Fibroblast of lung (primary cell): ENCODE measurements at regions not wholly inside any gene's neighbourhood (a gene's known extent, or its start where the extent isn't known, plus 50 kb on each side); places are given as distances from the start of the nearest gene placed in this dataset.

ENCODE experiments used
- DNase-seq, 2 donors: peaks; one replicate each; pipeline versions ENCODE4 v3.0.0 to v3.0.0-alpha.2; 2010; ENCODE audit warnings: low read depth in 2 of 2
- H2AFZ ChIP-seq: 2 replicates; pipeline ENCODE4 v1.5.1; 2012; ENCODE audit warnings: low read length, control low read depth, inconsistent platforms
- H3K27ac ChIP-seq: 2 replicates; pipeline ENCODE4 v1.5.1; 2011; ENCODE audit warnings: low read length, control low read depth; ENCODE audit not compliant: insufficient read depth
- H3K27me3 ChIP-seq: 2 replicates; pipeline ENCODE4 v1.5.1; 2011; ENCODE audit warnings: mild to moderate bottlenecking, low read length; ENCODE audit not compliant: control insufficient read depth, insufficient read depth
- H3K36me3 ChIP-seq: 2 replicates; pipeline ENCODE4 v1.5.1; 2011; ENCODE audit warnings: low read length; ENCODE audit not compliant: control insufficient read depth, insufficient read depth
- H3K4me1 ChIP-seq: 2 replicates; pipeline ENCODE4 v1.5.1; 2011; ENCODE audit warnings: low read length; ENCODE audit not compliant: control insufficient read depth, insufficient read depth; ENCODE audit errors: extremely low read depth
- H3K4me2 ChIP-seq: 2 replicates; pipeline ENCODE4 v1.5.1; 2011; ENCODE audit warnings: low read length, control low read depth; ENCODE audit not compliant: insufficient read depth; ENCODE audit errors: extremely low read depth
- H3K4me3 ChIP-seq, 4 experiments: fragments of 200-600 bp in 1 of 4; sonication (generic) in 1 of 4; replicated peaks in 1 of 4; 2 replicates each; pipeline ENCODE4 v1.5.1; 2011 to 2016; ENCODE audit warnings: low read length in 4 of 4, low read depth in 3 of 4, mild to moderate bottlenecking in 3 of 4, control low read depth in 2 of 4, inconsistent platforms in 1 of 4, mixed read lengths in 1 of 4; ENCODE audit not compliant: insufficient read depth in 1 of 4; ENCODE audit errors: control extremely low read depth in 1 of 4
- H3K79me2 ChIP-seq: 2 replicates; pipeline ENCODE4 v1.5.1; 2012; ENCODE audit warnings: mild to moderate bottlenecking, low read length, inconsistent platforms; ENCODE audit not compliant: control insufficient read depth, insufficient read depth
- H3K9ac ChIP-seq: 2 replicates; pipeline ENCODE4 v1.5.1; 2011; ENCODE audit warnings: mild to moderate bottlenecking, low read length, control low read depth; ENCODE audit not compliant: insufficient read depth
- H3K9me3 ChIP-seq: 2 replicates; pipeline ENCODE4 v1.5.1; 2012; ENCODE audit warnings: low read depth, low read length; ENCODE audit not compliant: control insufficient read depth, insufficient read depth
- H4K20me1 ChIP-seq: 2 replicates; pipeline ENCODE4 v1.5.1; 2011; ENCODE audit warnings: low read length; ENCODE audit not compliant: control insufficient read depth, insufficient read depth; ENCODE audit errors: extremely low read depth
- EZH2 ChIP-seq: IDR thresholded peaks from 2 replicates; pipeline ENCODE4 v1.5.1; 2012; ENCODE audit warnings: low read length, control low read depth, mild to moderate bottlenecking; ENCODE audit errors: missing control alignments
- TF ChIP-seq, protein P1 (sequence below), 2 donors: IDR thresholded peaks in 1 of 2; conservative IDR thresholded peaks in 1 of 2; 1 replicate in 1 of 2; 2 replicates in 1 of 2; pipeline ENCODE4 v1.5.1; 2011 to 2012; ENCODE audit warnings: low read length in 2 of 2, control low read depth in 1 of 2, inconsistent platforms in 1 of 2, low read depth in 1 of 2, mild to moderate bottlenecking in 1 of 2

DNA sequence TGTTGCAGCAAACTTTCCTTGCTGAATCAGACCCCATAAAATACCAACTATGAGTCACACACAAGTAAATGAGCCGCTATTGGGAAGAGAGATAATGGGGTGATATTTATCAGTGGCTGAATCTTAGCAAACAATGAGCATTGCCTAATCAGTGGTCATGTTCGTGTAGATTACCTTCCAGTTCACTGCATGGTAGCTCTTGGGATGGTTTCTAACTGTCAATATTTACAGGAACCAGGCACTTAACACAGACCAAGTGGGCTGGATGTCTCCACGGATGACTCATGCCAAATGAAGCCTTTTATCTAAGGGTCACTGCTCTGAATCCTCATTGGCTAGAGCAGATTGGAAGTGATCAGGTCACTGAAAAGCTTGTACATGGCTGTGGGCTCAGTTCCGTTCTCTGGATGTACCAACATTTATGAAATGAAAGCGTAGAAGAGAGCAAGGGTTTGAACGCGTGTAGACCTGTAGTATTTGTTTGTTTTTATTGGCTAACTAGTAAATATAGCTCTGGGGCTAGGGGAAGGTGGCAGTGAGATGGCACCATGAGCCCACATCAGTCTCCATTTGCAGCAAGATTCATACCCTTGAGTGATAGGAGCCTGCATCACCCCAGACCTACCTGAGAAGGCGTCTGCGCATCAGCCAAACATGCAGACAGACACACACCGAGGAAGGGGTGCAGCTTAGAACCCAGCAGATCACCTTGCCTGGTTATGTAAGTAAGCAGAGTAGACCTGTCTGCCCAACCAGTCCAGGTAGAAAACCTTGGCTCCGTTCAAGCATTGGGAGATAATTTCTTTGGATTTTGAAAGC lies 153.3 kb downstream of the TOMM20 start:
- H3K4me2 ChIP-seq: peak overlapping the region; percentile 33

DNA sequence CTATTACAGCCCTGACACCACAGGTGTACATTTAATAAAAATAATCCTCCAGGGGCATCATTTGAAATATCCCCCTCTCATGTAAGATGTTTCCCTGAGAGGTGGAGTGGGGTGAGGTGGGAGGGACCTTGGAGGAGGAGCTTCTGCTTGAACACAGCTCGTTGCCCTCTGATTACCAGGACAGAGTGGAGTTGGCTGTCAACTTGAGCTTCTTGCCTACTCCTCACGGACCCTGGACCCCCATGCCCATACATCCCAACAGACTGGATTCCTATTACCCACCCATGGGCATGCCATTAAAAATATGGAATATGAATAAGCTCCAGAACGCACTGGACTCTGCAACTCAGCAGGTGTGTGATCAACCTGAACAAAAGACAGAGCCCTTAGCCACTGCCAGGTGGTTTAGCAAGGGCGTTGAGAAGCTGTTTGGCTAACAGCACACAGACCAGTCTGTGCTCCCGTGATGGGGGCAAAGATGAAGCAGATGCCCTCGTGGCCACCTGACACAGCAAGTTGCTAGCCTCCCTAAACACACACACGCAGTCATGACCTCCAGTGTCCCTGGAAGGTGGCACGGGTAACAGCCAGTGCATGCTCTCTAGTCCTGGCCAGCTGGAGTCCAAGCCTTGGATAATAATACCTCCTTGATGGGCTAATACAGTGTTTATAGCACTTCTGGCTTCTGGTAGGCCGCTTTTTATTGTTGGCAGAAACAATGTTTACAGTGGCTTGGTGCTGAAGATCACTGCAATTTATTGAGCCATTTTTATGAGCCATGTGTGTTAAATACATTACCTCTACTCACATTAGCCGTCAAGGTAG lies 155.0 kb downstream of the TOMM20 start:
- no peak overlapping the region for H2AFZ ChIP-seq
- TF ChIP-seq, protein P1, sequence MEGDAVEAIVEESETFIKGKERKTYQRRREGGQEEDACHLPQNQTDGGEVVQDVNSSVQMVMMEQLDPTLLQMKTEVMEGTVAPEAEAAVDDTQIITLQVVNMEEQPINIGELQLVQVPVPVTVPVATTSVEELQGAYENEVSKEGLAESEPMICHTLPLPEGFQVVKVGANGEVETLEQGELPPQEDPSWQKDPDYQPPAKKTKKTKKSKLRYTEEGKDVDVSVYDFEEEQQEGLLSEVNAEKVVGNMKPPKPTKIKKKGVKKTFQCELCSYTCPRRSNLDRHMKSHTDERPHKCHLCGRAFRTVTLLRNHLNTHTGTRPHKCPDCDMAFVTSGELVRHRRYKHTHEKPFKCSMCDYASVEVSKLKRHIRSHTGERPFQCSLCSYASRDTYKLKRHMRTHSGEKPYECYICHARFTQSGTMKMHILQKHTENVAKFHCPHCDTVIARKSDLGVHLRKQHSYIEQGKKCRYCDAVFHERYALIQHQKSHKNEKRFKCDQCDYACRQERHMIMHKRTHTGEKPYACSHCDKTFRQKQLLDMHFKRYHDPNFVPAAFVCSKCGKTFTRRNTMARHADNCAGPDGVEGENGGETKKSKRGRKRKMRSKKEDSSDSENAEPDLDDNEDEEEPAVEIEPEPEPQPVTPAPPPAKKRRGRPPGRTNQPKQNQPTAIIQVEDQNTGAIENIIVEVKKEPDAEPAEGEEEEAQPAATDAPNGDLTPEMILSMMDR (conservative IDR thresholded peaks at IDR 0.05 in 1 of 2, IDR thresholded peaks at IDR 0.05 in 1 of 2; ENCODE audit: low read depth in 1 of 2, low read length in 2 of 2): no peak
- TF ChIP-seq EZH2: no peak
- no peak overlapping the region for H3K4me2 ChIP-seq
- no peak overlapping the region for H3K9ac ChIP-seq
- no peaks in the 10 kb centered on the region for H4K20me1 ChIP-seq
- no peaks in the 10 kb centered on the region for H3K36me3 ChIP-seq
- no peak overlapping the region for H3K4me3 ChIP-seq
- peaks cover 43% of the 10 kb centered on the region for H3K4me1 ChIP-seq
- no peaks in the 10 kb centered on the region for H3K9me3 ChIP-seq
- no peak for DNase-seq
- H3K27me3 ChIP-seq: no peaks in the 10 kb centered on the region
- H3K27ac ChIP-seq: no peak overlapping the region
- H3K79me2 ChIP-seq: no peaks in the 10 kb centered on the region

More for the DNA sequence above, 153.3 kb downstream of the TOMM20 start:
- no peaks in the 10 kb centered on the region for H3K36me3 ChIP-seq
- no peak for TF ChIP-seq EZH2
- TF ChIP-seq, protein P1 (conservative IDR thresholded peaks at IDR 0.05 in 1 of 2, IDR thresholded peaks at IDR 0.05 in 1 of 2; ENCODE audit: low read depth in 1 of 2, low read length in 2 of 2): no peak
- no peaks in the 10 kb centered on the region for H3K27me3 ChIP-seq
- H3K9ac ChIP-seq: no peak overlapping the region
- no peaks in the 10 kb centered on the region for H3K79me2 ChIP-seq
- H3K27ac ChIP-seq: peak overlapping the region; percentile 85
- H3K4me3 ChIP-seq: no peak overlapping the region
- H4K20me1 ChIP-seq: no peaks in the 10 kb centered on the region
- H3K4me1 ChIP-seq: peaks cover 47% of the 10 kb centered on the region
- DNase-seq: peak; percentile 94 to 99
- H2AFZ ChIP-seq: no peak overlapping the region
- no peaks in the 10 kb centered on the region for H3K9me3 ChIP-seq
